HG03565 (cell line): ENCODE measurements at regions not wholly inside any gene's neighbourhood (a gene's known extent, or its start where the extent isn't known, plus 50 kb on each side); places are given as distances from the start of the nearest gene placed in this dataset.

Source experiments
- ATAC-seq: cut with Tn5 transposase; IDR thresholded peaks from one replicate; pipeline ENCODE4 v1.9.1; 2021; ENCODE audit warnings: mild to moderate bottlenecking, moderate library complexity; ENCODE audit not compliant: unreplicated experiment

DNA sequence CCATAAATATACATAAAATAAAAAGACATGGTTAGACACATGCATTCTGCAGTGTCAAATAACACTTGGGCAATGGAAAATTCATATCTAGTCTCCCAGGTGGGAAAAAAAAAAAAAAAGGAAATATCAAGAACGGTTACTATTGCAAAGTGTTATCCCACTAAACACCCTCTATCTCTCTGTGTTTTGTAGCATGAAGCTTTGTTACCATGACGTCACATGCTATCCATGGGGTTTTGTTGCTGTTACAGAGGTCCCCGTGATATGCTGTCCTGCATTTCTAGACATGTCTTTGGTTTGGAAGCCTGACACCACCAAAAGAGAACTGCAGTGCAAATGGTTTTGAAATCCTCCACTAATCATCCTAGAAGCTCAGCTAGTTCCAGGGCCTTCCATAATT is 50.7 kb upstream of the TLR3 start:
- ATAC-seq, result no peak

DNA sequence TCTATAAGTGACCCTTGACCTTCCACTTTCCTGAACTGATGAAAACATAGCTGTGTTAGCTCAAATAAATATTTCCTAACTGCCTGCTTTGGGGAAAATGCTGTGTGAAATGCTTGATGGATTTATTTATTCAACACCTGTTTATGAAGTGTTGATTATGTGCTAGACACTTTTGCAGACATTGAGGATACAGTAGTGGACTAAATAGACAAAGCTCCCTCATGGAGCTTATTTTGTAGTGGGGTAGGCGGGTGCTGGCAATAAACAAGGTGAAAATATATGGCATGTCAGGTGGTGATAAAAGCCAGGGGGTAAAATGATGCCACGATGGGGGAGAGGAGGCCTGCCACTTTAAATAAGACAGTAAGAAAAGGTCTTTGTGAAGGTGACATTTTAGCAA is 50.2 kb upstream of the TLR3 start:
- no peak for ATAC-seq
